ENCODE measurements at regions not wholly inside any gene's neighbourhood (a gene's known extent, or its start where the extent isn't known, plus 50 kb on each side); places are given as distances from the start of the nearest gene placed in this dataset.
"Not testable (repeated sequence)": the region's sequence is repeated elsewhere in the genome, so short reads cannot be mapped to it uniquely, and the experiment has no call there.

DNA sequence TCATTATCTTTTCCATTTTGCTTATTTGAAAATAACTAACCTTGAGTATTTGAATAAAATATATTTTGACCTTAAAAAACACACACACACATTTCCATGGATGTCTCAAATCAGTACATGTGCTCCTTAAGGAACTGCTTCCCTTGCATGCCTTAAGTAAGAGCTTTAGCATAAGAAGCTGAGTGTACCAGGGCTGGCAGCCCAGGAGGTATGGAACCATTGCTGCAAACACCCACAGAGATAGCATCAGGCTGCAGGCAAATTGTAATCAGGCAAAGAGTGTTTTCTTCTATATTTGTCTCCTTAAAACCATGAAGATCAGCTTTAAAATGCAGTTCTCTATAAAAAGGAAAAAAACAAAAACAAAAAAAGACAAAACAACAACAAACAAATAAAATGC, 160.6 kb downstream of the PLK2 start:
- CTCF ChIA-PET: no interaction called here
- no peak overlapping the region for H3K27ac Mint-ChIP-seq

DNA sequence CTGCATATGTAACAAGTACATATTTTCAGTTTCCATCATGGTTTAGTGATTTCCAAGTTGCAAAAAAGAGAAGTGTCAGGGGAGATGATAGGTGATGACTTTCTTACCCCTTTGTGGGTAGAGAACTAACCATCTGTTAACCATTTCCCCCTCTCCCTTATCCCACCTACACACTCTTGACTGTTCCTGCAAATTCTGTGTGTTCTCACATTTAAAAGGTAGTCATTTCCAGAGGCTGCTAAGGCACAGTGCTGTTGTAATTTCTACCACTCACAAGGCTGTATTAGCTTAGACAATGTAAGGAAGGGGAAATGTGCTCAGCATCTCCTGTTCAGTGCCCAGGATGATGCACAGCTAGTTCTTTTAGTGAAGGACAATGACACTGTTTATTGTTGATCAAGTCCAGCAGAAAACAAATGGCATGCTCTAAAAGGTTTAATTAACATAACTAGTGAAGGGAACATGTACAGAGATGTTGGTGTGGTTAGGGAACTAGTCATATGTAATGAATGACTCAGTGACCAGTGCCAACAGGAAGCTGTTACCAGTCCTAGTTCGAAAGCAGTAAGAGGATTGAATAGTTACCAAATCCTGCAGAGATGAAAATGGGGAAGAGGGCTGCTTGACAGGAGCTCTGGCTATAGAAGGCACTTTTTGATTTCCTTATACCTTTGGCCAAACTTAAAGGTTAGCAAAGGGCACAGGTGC, 165.1 kb downstream of the PLK2 start:
- CTCF ChIA-PET: interaction anchor here (0.6 kb wide), 1 partner anchor 1872 kb away, joined by 3 read pairs; no protein-coding TSS in a partner anchor
- H3K9me3 Mint-ChIP-seq: no peaks in the 10 kb centered on the region
- DNase-seq: no peak
- no peak overlapping the region for H3K27ac Mint-ChIP-seq
- H3K4me1 Mint-ChIP-seq: no peaks in the 10 kb centered on the region
- H3K4me3 Mint-ChIP-seq: no peak overlapping the region
- no peaks in the 10 kb centered on the region for H3K36me3 Mint-ChIP-seq
- H3K27me3 Mint-ChIP-seq: no peaks in the 10 kb centered on the region

More for the DNA sequence above, 160.6 kb downstream of the PLK2 start:
- no peak for DNase-seq
- Mint-ChIP-seq H3K4me3 (no peak overlapping the region), H3K36me3 (no peaks in the 10 kb centered on the region), H3K4me1 (no peaks in the 10 kb centered on the region), H3K27me3 (no peaks in the 10 kb centered on the region), H3K9me3 (no peaks in the 10 kb centered on the region)

DNA sequence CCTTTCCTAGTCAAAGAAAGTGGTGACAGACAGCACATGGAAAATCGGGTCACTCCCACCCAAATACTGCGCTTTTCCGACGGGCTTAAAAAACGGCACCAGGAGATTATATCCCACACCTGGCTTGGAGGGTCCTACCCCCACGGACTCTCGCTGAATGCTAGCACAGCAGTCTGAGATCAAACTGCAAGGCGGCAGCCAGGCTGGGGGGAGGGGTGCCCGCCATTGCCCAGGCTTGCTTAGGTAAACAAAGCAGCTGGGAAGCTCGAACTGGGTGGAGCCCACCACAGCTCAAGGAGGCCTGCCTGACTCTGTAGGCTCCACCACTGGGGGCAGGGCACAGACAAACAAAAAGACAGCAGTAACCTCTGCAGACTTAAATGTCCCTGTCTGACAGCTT, 171.6 kb downstream of the PLK2 start:
- H3K4me1 Mint-ChIP-seq, H3K36me3 Mint-ChIP-seq, DNase-seq, H3K27ac Mint-ChIP-seq, H3K4me3 Mint-ChIP-seq, H3K9me3 Mint-ChIP-seq, CTCF ChIA-PET, H3K27me3 Mint-ChIP-seq: not testable (repeated sequence)

DNA sequence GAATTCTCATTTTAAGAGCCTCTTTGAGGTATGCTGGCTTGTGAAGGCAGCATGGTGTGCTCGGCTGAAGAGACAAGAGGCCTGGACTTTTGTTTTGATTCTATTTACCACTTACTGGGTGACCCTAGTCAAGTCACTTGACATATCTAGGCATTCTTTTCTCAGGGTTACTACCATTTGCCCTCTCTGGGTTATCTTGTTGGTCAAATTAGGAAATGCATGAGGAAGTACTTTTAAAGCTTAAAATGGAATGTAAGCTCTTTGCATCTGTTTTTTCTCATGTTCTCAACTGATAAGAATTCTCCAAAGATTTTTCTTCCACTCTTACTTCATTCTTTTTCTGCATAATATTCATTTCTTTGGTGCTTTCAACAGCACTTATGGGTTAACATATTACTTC, 173.1 kb downstream of the PLK2 start:
- no peaks in the 10 kb centered on the region for H3K4me1 Mint-ChIP-seq
- H3K27ac Mint-ChIP-seq: no peak overlapping the region
- no peaks in the 10 kb centered on the region for H3K9me3 Mint-ChIP-seq
- no peak for DNase-seq
- no peaks in the 10 kb centered on the region for H3K36me3 Mint-ChIP-seq
- no peaks in the 10 kb centered on the region for H3K27me3 Mint-ChIP-seq
- CTCF ChIA-PET: no interaction called here
- H3K4me3 Mint-ChIP-seq: no peak overlapping the region

DNA sequence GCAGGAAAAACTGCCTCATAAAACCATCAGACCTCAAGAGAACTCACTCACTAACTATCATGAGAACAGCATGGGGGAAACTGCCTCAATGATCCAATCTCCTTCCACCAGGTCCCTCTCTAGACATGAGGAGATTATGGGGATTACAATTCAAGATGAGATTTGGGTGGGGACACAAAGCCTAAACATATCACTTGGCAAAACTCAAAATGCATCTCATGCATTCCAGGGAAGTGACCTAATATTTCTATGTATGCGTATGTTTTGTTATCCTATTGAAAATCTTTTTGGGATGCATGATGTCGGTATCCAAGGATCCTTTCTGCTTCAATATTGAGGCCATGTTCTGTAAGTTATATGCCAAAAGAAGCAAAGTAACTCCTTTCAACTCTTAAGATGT, 174.0 kb downstream of the PLK2 start:
- CTCF ChIA-PET: no interaction called here
- Mint-ChIP-seq H3K9me3 (no peaks in the 10 kb centered on the region), H3K27me3 (no peaks in the 10 kb centered on the region), H3K4me1 (no peaks in the 10 kb centered on the region), H3K27ac (no peak overlapping the region), H3K4me3 (no peak overlapping the region), H3K36me3 (no peaks in the 10 kb centered on the region)
- DNase-seq: no peak

DNA sequence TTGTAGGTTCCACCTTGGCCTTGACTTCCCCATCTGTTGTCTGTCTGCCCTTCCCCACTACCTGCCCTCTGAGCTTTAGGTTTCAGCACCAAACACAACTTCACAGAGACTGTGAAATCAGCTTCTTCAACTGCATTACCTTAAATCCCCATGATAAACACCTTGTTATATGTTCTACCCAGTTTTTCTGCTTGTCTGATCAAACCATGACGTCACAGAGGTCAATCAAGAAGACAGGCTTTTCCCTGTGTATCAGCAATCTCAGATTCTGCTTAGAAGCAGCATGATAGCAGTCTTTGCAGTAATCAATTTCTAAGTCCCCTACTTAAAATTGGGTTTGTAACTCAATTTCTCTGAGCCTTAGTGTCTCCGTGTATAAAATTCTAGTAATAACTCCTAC, 175.0 kb downstream of the PLK2 start:
- Mint-ChIP-seq H3K9me3 (no peaks in the 10 kb centered on the region), H3K27me3 (no peaks in the 10 kb centered on the region), H3K27ac (no peak overlapping the region), H3K4me3 (no peak overlapping the region), H3K4me1 (no peaks in the 10 kb centered on the region), H3K36me3 (no peaks in the 10 kb centered on the region)
- DNase-seq: no peak
- CTCF ChIA-PET: no interaction called here

DNA sequence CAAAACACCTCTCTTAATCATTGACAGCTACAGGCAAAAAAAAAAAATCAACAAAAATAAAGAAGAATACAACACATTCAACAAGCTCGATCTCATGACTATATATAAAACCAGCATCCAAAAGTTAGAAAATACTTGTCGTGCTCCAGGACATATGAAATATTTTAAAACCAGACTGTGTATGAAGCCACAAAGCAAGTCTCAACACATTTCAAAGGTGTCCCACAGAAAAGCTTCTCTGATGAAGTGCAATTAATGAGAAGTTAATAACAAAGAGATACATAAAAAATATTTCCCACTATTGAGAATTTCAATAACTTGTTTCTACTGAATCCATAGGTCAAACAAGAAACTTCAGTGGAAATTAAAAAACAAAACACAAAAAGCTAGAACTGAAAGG, 178.7 kb downstream of the PLK2 start:
- Mint-ChIP-seq H3K4me1 (no peaks in the 10 kb centered on the region), H3K36me3 (no peaks in the 10 kb centered on the region), H3K9me3 (no peaks in the 10 kb centered on the region), H3K27me3 (peaks cover 4% of the 10 kb centered on the region), H3K4me3 (no peak overlapping the region), H3K27ac (no peak overlapping the region)
- no peak for DNase-seq
- CTCF ChIA-PET: interaction anchor here (0.7 kb wide), 1 partner anchor 87 kb away, joined by 3 read pairs; no protein-coding TSS in a partner anchor

DNA sequence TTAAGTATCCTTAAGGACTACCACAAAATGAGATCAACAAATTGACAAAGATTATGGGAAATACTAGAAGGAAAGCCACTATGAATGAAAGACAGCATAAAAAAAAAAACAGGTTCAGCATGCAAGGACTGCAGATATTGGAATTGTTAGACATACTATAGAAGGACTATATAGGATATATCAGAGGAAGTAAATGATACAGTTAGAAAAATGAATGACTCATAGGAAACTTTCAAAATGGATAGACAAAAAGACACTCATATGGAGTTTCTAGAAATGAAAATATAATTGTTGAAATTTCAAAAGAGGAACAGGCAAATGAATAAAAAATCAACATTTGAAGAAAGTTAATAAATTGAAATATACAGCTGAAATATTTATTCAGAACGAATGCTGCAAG, 180.6 kb downstream of the PLK2 start:
- Mint-ChIP-seq H3K36me3 (no peaks in the 10 kb centered on the region), H3K27me3 (peaks cover 4% of the 10 kb centered on the region), H3K27ac (no peak overlapping the region), H3K4me1 (no peaks in the 10 kb centered on the region), H3K4me3 (no peak overlapping the region), H3K9me3 (no peaks in the 10 kb centered on the region)
- CTCF ChIA-PET: no interaction called here
- no peak for DNase-seq

DNA sequence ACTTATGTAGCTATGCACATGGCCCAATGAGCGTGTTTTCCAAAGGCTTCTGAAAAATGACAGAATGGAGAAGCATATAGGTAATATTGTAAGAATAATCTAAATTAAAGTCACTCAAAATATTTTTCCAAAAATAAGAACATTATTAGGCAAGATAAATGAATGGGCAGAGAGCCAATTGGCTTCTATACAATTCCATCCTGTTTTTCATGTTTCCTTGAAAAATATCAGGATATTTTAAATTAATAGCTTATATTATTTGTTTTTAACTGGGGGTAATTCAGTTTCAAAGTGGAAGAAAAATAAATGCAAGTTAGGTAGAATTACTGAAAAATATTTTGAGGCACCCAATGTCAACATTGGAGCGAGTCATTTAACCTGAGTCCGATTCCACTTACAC, 183.5 kb downstream of the PLK2 start:
- peaks cover 8% of the 10 kb centered on the region for H3K27me3 Mint-ChIP-seq
- H3K4me1 Mint-ChIP-seq: no peaks in the 10 kb centered on the region
- H3K36me3 Mint-ChIP-seq: no peaks in the 10 kb centered on the region
- DNase-seq: no peak
- CTCF ChIA-PET: no interaction called here
- no peak overlapping the region for H3K27ac Mint-ChIP-seq
- no peak overlapping the region for H3K4me3 Mint-ChIP-seq
- H3K9me3 Mint-ChIP-seq: no peaks in the 10 kb centered on the region

DNA sequence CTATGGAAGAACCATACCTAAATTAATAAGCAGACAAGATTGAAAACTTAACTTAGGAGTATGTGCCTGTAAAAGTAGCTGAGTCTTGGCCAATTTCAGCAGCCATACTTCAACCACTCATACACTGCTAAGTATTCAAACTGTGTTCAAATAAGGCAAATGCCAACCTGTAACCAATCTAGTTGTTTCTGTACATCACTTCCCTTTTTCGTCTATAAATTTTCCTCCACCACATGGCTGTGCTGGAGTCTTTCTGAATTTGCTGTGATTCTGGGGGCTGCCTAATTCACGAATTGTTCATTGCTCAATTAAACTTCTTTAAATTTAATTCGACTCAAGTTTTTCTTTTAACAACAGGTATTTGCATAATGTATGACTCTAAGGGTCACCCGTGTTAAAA, 184.4 kb downstream of the PLK2 start:
- CTCF ChIA-PET: no interaction called here
- DNase-seq: no peak
- Mint-ChIP-seq H3K27me3 (peaks cover 8% of the 10 kb centered on the region), H3K9me3 (no peaks in the 10 kb centered on the region), H3K27ac (no peak overlapping the region), H3K4me1 (no peaks in the 10 kb centered on the region), H3K4me3 (no peak overlapping the region), H3K36me3 (no peaks in the 10 kb centered on the region)

DNA sequence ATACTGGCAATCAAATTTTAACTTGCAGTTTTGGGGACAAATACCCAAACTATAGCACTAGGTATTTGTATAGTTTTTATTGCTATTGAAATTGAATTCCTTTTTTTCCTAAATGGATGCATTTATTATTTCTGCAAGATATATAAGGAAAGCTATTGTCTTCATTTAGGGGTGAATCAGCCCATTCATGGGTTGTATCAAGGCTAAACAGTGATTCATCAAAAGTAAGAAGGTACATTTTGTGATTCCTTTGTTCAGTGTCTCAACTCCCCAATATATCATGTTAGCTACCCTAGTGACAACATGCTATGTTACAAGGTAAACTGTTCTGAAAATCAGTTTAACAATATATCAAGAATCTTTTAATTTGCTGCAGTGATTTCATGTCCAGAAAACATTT, 185.7 kb downstream of the PLK2 start:
- H3K27me3 Mint-ChIP-seq: peaks cover 8% of the 10 kb centered on the region
- CTCF ChIA-PET: no interaction called here
- H3K36me3 Mint-ChIP-seq: no peaks in the 10 kb centered on the region
- H3K9me3 Mint-ChIP-seq: no peaks in the 10 kb centered on the region
- no peak overlapping the region for H3K4me3 Mint-ChIP-seq
- no peaks in the 10 kb centered on the region for H3K4me1 Mint-ChIP-seq
- H3K27ac Mint-ChIP-seq: no peak overlapping the region
- no peak for DNase-seq

DNA sequence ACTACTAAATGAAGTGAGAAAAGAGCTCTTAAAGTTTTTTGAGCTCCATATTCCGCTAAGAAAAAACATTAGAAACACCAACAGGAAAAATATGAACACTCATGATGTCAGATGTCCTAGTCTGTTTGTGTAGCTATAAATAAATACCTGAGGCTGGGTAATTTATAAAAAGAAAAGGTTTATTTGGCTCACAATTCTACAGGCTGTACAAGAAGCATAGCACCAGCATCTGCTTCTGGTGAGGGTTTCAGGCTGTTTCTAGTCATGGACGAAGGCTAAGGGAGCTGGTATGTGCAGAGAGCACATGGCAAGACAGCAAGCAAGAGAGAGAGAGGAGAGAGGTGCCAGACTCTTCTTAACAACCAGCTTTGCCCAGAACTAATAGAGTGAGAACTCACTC, 186.2 kb downstream of the PLK2 start:
- CTCF ChIA-PET: no interaction called here
- H3K27me3 Mint-ChIP-seq: peaks cover 6% of the 10 kb centered on the region
- H3K9me3 Mint-ChIP-seq: no peaks in the 10 kb centered on the region
- H3K36me3 Mint-ChIP-seq: no peaks in the 10 kb centered on the region
- H3K4me1 Mint-ChIP-seq: no peaks in the 10 kb centered on the region
- H3K4me3 Mint-ChIP-seq: no peak overlapping the region
- DNase-seq: no peak
- H3K27ac Mint-ChIP-seq: no peak overlapping the region

DNA sequence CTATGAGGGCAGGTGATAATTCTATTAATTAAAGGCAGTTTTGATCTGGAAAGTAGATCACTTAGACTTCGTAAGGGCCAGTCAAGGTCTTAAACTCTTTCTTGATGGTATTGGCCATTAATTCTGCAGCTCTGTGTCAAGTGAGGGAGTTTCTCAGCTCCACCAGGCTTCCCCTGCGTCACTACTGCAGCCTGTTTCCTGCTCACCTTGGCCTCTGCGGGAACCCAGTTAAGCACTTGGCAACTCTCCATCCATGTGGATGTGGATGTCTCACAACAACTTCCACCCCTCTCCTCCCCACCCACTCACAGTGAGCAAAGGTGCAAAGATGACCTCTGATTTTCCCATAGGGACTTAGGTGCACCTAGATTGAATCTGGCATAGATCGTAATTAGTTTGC, 191.6 kb downstream of the PLK2 start:
- no peak for DNase-seq
- Mint-ChIP-seq H3K4me1 (no peaks in the 10 kb centered on the region), H3K27ac (no peak overlapping the region), H3K9me3 (no peaks in the 10 kb centered on the region), H3K27me3 (no peaks in the 10 kb centered on the region), H3K36me3 (no peaks in the 10 kb centered on the region), H3K4me3 (no peak overlapping the region)
- CTCF ChIA-PET: no interaction called here

DNA sequence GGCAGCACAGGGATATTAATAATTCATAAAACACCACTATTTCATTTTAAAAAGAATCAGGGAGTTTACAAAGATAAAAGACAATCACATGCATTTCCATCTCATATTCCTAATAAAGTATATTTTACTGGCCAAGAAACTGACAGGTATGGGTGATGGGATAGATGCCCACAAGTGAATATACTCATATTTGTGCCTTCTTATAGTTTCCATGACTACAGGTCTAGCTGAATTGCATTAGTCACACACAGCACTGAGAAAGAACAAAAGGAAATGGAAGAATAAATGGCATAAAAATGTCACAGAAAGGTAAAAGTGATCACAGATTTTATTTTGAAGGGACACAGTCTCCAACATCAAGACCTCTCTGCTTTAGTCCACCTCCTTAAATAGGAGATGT, 193.5 kb downstream of the PLK2 start:
- H3K27ac Mint-ChIP-seq: no peak overlapping the region
- no peaks in the 10 kb centered on the region for H3K36me3 Mint-ChIP-seq
- H3K4me3 Mint-ChIP-seq: no peak overlapping the region
- no peaks in the 10 kb centered on the region for H3K9me3 Mint-ChIP-seq
- no peak for DNase-seq
- no peaks in the 10 kb centered on the region for H3K27me3 Mint-ChIP-seq
- H3K4me1 Mint-ChIP-seq: no peaks in the 10 kb centered on the region
- CTCF ChIA-PET: no interaction called here

DNA sequence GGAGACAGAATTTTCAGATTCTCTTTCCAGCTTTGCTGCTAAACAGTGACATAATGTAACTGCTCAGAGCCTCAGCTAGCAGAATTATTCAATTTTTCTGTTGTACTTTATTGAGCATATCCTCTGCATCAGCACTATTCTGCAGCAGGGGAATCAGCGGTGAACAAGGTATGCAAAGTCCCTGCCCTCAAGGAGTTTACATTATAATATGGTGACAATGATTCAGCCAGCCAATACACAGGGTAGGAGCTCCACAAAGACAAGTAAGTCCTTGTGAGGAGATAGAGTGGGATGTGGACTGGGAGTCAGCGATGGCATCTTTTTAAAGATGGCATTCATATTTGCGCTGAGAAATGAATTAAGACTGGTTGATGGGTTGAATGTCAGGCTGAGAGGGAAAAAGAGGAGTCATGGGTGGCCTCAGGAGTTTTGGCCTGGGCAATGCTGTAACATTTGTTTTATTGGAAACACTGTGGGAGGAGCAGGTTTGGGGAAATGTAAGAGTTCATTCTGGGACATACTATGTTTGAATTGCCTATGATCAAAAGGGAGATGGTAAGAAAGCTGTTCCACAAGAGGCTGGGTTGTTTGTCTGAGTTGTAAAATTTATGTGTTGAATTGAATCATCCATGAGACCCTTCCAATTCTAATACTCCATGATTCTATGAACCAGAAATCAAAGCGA, 194.5 kb downstream of the PLK2 start:
- no peak for DNase-seq
- no peaks in the 10 kb centered on the region for H3K9me3 Mint-ChIP-seq
- no peak overlapping the region for H3K27ac Mint-ChIP-seq
- no peaks in the 10 kb centered on the region for H3K4me1 Mint-ChIP-seq
- no peaks in the 10 kb centered on the region for H3K27me3 Mint-ChIP-seq
- H3K4me3 Mint-ChIP-seq: no peak overlapping the region
- CTCF ChIA-PET: no interaction called here
- no peaks in the 10 kb centered on the region for H3K36me3 Mint-ChIP-seq

Data from activated naive CD4-positive, alpha-beta T cell treated with anti-CD3 and anti-CD28 coated beads, Interleukin-2, amount 10 ng/mL, durations not matched to agents 7 days and 5 days (primary cell).